Calu3 (cell line): ENCODE measurements at regions not wholly inside any gene's neighbourhood (a gene's known extent, or its start where the extent isn't known, plus 50 kb on each side); places are given as distances from the start of the nearest gene placed in this dataset.

Experiments used
- BruUV-seq: library from RNA; stranded (reverse); fragments of 400-500 nt; replicated peaks from 2 replicates; lab custom pipeline; 2021; lab: Mats Ljungman, UMichigan
- CTCF ChIA-PET: fragments of 300-600 bp; sonication (Branson Sonifier 250); formaldehyde crosslinking; loops from one replicate; lab custom pipeline; 2022; ENCODE audit warnings: antibody characterized with exemption; lab: Charles Lee
- DNase-seq: peaks from one replicate; pipeline ENCODE4 v3.0.0; 2022
- H3K27ac Mint-ChIP-seq: one replicate; pipeline ENCODE4 v1.8.0; 2022; ENCODE audit warnings: mixed read lengths; ENCODE audit not compliant: unreplicated experiment
- H3K27me3 Mint-ChIP-seq: one replicate; pipeline ENCODE4 v1.8.0; 2022; ENCODE audit warnings: mixed read lengths; ENCODE audit not compliant: unreplicated experiment
- H3K36me3 Mint-ChIP-seq: one replicate; pipeline ENCODE4 v1.8.0; 2022; ENCODE audit warnings: mild to moderate bottlenecking, moderate library complexity, mixed read lengths; ENCODE audit not compliant: insufficient read depth, unreplicated experiment
- H3K4me1 Mint-ChIP-seq: one replicate; pipeline ENCODE4 v1.8.0; 2022; ENCODE audit warnings: mild to moderate bottlenecking, low read depth, mixed read lengths; ENCODE audit not compliant: unreplicated experiment
- H3K4me3 Mint-ChIP-seq: one replicate; pipeline ENCODE4 v1.8.0; 2022; ENCODE audit warnings: mild to moderate bottlenecking, low read depth, moderate library complexity, mixed read lengths; ENCODE audit not compliant: unreplicated experiment
- H3K9me3 Mint-ChIP-seq: one replicate; pipeline ENCODE4 v1.8.0; 2022; ENCODE audit warnings: low read depth, mixed read lengths; ENCODE audit not compliant: unreplicated experiment
- intact Hi-C: fragments of 100-400 bp; cut with micrococcal nuclease; formaldehyde crosslinking; loops from one replicate; pipeline ENCODE4 v1.10.0; 2022; ENCODE audit not compliant: unreplicated experiment
- TF ChIP-seq, protein P1 (sequence below): fragments of 200-600 bp; IDR thresholded peaks from one replicate; pipeline ENCODE4 v1.8.0; 2022; ENCODE audit warnings: antibody characterized with exemption; ENCODE audit not compliant: unreplicated experiment

- TF ChIP-seq, protein P1, sequence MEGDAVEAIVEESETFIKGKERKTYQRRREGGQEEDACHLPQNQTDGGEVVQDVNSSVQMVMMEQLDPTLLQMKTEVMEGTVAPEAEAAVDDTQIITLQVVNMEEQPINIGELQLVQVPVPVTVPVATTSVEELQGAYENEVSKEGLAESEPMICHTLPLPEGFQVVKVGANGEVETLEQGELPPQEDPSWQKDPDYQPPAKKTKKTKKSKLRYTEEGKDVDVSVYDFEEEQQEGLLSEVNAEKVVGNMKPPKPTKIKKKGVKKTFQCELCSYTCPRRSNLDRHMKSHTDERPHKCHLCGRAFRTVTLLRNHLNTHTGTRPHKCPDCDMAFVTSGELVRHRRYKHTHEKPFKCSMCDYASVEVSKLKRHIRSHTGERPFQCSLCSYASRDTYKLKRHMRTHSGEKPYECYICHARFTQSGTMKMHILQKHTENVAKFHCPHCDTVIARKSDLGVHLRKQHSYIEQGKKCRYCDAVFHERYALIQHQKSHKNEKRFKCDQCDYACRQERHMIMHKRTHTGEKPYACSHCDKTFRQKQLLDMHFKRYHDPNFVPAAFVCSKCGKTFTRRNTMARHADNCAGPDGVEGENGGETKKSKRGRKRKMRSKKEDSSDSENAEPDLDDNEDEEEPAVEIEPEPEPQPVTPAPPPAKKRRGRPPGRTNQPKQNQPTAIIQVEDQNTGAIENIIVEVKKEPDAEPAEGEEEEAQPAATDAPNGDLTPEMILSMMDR: no peak
- H3K4me1 Mint-ChIP-seq: no peaks in the 10 kb centered on the region
- BruUV-seq: no TSS peak
- CTCF ChIA-PET: no interaction called here
- peaks cover 9% of the 10 kb centered on the region for H3K9me3 Mint-ChIP-seq
- H3K27ac Mint-ChIP-seq: no peak overlapping the region
- intact Hi-C loops: no loop called here
- no peaks in the 10 kb centered on the region for H3K36me3 Mint-ChIP-seq
- no peaks in the 10 kb centered on the region for H3K27me3 Mint-ChIP-seq
- no peak overlapping the region for H3K4me3 Mint-ChIP-seq
- no peak for DNase-seq
Observed at GRCh38 chr4:43690116-43690515, 758.5 kb downstream of the KCTD8 start.

DNA sequence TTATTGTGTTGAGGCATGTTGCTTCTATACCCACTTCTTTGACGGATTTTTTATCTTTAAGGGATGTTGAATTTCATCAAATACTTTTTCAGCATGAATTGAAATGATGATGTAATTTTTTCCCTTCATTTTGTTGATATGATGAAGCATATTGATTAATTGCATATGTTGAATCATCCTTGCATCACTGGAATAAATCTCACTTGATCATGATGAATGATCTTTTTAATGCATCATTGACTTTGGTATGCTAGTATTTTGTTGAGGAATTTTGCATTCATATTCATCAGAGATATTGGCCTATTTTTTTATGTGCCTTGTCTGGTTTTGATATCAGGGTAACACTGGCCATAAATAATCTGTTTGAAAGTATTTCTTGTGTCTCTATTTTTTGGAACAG, 754.7 kb downstream of the KCTD8 start:
- Mint-ChIP-seq H3K27me3 (no peaks in the 10 kb centered on the region), H3K9me3 (peaks cover 17% of the 10 kb centered on the region), H3K4me3 (no peak overlapping the region), H3K4me1 (no peaks in the 10 kb centered on the region), H3K27ac (no peak overlapping the region), H3K36me3 (no peaks in the 10 kb centered on the region)
- TF ChIP-seq, protein P1: no peak
- DNase-seq: no peak
- BruUV-seq: no TSS peak
- CTCF ChIA-PET: no interaction called here
- intact Hi-C loops: no loop called here

DNA sequence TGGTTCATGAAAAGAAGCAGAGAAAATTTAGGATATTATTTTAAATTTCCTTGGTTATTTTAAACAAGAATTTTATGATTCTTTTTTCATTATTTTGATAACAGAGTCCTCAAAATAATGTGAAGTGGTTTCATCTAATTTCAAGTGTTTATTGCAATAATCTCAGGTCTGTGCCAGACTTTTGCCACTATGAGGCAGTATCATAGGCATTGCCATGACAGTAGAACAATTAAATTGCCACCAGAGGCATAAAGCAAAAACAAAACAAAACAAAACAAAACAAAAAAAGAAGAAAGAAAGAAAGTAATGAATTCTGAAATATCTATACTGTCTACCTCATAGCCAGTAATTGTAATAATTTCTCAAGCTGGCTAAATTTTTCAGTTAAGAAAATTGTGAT, 739.2 kb downstream of the KCTD8 start:
- CTCF ChIA-PET: no interaction called here
- Mint-ChIP-seq H3K4me1 (no peaks in the 10 kb centered on the region), H3K4me3 (no peak overlapping the region), H3K27me3 (no peaks in the 10 kb centered on the region), H3K36me3 (no peaks in the 10 kb centered on the region), H3K27ac (no peak overlapping the region), H3K9me3 (peaks cover 12% of the 10 kb centered on the region)
- intact Hi-C loops: no loop called here
- no peak for DNase-seq
- BruUV-seq: no TSS peak
- TF ChIP-seq, protein P1: no peak

DNA sequence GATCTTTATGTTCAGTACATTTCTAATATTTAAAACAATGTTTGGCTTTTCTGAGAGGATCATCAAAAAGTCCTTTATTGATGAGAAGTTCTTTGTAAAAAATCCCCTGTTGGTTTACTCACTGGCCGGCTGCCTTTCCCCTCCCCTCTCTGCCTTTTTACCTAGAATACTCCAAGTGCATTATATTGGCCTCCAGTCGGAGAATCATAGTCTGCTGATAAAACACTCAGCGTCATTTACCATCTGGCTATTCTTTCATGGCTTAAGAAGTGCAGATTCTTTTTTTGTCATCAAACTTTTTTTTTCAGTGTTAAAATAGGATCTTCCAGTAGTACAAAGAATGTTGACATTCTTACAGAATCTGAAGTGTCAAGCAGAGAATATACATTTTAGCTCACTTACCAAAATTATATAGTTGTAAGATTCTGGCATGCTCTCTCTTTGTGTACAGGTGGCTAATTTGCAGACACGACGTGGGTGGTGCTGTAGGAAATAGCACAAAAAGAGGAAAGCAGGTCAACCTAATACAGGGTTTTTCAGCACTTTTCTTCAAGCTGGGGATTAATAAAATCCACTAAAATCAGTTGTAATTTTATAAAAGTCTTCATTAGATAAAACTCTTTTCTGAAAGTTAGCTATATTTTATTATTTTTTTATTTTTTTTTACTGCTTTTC, 731.8 kb downstream of the KCTD8 start:
- no peaks in the 10 kb centered on the region for H3K4me1 Mint-ChIP-seq

More for the DNA sequence above, 731.8 kb downstream of the KCTD8 start:
- peaks cover 3% of the 10 kb centered on the region for H3K9me3 Mint-ChIP-seq
- CTCF ChIA-PET: no interaction called here
- intact Hi-C loops: no loop called here
- H3K27ac Mint-ChIP-seq: no peak overlapping the region
- TF ChIP-seq, protein P1: no peak
- no TSS peak for BruUV-seq
- DNase-seq: no peak
- no peaks in the 10 kb centered on the region for H3K27me3 Mint-ChIP-seq
- H3K36me3 Mint-ChIP-seq: no peaks in the 10 kb centered on the region
- H3K4me3 Mint-ChIP-seq: no peak overlapping the region
